G401 (cell line): ENCODE measurements at regions not wholly inside any gene's neighbourhood (a gene's known extent, or its start where the extent isn't known, plus 50 kb on each side); places are given as distances from the start of the nearest gene placed in this dataset.

Experiments
- DNase-seq: peaks from one replicate; pipeline ENCODE4 v3.0.0-alpha.2; 2015; ENCODE audit warnings: low spot score
- in situ Hi-C: cut with HindIII; loops from 2 replicates; pipeline ENCODE4 v1.10.0; 2016; ENCODE audit warnings: low sequenced_read_pairs, mixed read lengths

- in situ Hi-C loops = no loop called here
Observed at GRCh38 chr2:62309465-62310091, 113.7 kb downstream of the B3GNT2 start.

DNA sequence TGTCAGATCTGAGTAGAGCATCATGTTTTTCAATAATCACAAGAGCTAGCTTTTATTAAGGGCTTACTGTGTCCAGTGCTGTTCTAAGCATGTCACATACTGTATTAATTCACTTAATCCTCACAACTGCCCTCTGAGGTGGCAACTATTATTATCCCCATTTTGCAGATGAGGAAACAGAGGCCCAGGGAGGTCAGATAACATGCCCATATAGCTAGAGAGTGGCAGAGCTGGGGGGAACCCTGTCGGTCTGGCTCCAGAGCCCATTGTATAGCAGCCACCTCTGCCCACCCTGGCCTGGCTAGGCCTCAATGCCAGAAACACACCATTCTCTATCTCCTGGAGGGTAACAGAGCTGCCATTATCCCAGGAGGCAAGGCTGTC lies 113.2 kb downstream of the B3GNT2 start:
- DNase-seq = no peak
- in situ Hi-C loops = no loop called here

More at GRCh38 chr2:62309465-62310091, 113.7 kb downstream of the B3GNT2 start:
- peak; percentile 12 for DNase-seq

DNA sequence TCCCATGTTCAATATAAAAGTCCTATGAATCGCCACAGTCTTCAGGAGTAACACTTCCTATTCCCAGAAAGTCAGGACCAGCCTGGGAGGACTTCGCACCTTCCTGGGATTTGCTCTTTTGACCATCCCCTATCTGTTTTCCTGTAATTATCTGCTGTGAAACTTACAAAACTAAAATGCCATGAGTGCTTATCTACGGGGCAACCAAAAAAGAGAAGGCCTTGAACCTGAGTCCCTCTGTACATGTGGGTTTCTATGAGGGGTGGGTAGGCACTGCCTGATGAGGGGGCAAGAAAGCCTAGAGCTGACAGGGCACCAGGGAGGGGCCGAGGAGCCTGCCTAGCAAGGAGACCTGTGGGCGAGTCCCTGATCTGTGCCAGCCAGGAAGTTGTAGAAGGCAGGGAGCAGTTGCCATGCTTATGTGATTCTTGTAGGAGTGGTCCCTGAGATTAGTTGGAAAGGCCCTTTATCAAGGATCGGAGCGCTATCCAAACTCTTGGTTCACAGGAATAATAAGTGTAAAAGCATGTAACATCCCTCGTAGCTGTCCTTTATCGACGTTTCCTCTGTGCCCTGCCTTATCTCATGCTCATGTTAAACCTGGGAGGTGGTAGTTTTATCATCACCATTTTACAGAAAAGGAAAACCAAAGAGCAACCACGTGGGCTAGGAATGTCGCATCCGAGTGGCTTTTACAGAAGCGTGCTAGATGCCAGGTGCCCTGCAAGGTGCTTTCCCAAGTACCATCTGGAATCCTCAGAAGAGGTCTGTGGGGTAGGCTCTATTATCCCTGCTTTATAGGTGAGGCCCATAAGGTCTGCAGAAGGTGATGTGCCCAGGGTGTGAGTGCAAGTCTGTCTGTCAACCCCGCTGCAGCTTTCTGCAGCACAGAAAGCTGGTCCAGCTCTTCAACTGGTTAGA lies 111.8 kb downstream of the B3GNT2 start:
- DNase-seq = no peak
- in situ Hi-C loops = no loop called here

DNA sequence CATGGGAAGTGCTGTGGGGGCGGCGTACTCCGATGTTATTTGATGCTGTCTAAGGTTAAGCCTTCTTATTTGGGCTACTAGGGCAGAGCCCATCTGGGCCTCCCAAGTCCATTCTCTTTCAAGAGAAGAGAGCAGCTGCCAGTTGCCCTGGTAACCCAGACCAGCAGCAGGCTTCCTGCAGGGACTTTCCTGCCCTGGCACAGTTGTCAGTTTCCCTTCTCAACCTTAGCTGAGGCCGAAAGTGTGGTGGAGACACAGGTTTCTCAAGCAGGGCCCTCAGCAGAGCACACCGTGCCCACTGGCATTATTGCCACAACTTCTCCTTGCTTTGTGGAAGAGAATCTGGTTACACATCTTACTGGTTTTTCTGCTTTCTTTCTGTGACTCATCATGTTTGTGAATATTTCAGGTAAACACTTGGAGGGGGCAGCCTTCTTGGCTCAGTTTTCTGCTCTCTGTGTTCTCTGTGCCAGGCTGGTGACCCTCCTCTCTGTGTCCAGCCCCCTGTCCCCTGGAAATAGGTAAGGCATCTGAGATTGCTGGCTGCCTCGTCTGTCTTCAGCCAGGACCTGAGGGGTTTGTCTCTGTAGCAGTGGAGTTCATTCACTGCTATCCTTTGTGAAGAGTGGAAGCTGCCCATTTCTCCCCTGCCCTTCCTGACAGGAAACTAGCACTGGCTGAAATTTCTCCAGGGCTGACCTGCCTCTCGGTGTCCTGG lies 111.0 kb downstream of the B3GNT2 start:
- peak; percentile 12 for DNase-seq
- in situ Hi-C loops = no loop called here

- in situ Hi-C loops = no loop called here
- no peak for DNase-seq
Observed at GRCh38 chr2:62305421-62306176, 109.7 kb downstream of the B3GNT2 start.

GRCh38 chr2:62304429-62305417 lies 108.8 kb downstream of the B3GNT2 start:
- in situ Hi-C loops = no loop called here
- DNase-seq = no peak

DNA sequence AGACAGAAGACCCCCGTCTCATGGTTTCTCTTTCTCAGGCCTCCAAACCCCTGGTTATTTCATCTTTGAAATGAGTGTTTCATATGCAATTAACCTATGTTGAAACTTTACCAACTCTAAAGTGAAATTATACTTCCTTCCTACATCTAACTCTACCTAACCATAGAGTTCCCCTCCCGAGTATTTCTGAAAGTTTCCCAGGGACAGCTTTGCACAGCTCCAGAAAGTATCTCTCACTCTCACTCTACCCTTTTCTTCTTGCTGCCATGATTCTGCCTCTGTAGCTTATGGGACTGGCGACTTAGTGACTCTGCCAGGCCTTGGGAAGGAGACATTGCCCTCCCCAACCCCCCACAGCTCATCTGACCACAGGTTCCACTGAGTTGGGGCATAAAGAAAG lies 107.9 kb downstream of the B3GNT2 start:
- no peak for DNase-seq
- in situ Hi-C loops = no loop called here

GRCh38 chr2:62302631-62303435 lies 106.9 kb downstream of the B3GNT2 start:
- DNase-seq = no peak
- in situ Hi-C loops = no loop called here

DNA sequence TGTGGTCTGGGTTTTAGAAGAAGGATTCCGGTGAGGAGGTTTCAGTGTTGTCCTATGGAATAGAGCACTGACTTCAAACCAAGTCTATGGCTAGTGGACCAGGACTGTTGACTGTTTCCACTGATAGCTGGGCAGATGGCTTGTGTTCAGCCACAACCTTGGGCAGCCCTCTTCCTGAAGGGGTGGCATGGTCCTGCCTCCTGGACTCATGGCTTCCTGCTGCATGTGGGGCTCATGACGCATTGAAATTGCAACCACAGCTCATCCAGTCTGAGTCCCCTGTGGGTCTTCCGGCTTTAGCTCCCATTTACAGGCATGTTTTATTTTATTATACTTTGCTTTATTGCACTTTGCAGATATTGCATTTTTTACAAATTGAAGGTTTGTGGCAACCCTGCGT lies 105.0 kb downstream of the B3GNT2 start:
- no peak for DNase-seq
- in situ Hi-C loops = no loop called here

DNA sequence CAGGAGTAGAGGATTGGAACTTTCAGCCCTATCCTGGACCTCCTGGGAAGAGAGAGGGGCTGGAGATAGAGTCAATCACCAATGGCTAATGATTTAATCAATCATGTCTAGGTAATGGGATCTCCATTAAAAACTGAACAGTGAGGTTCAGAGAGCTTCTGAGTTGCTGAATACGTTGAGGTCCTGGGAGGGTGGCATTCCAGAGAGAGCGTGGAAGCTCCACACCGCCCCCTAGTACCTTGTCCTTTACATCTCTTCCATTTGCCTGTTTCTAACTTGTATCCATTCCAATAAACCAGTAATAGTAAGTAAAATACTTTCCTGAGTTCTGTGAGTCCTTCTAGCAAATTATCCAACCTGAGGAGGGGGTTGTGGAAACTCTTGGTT lies 101.7 kb downstream of the B3GNT2 start:
- in situ Hi-C loops = no loop called here
- DNase-seq = no peak

- in situ Hi-C loops = no loop called here
Observed at GRCh38 chr2:62296832-62297623, 101.1 kb downstream of the B3GNT2 start.

DNA sequence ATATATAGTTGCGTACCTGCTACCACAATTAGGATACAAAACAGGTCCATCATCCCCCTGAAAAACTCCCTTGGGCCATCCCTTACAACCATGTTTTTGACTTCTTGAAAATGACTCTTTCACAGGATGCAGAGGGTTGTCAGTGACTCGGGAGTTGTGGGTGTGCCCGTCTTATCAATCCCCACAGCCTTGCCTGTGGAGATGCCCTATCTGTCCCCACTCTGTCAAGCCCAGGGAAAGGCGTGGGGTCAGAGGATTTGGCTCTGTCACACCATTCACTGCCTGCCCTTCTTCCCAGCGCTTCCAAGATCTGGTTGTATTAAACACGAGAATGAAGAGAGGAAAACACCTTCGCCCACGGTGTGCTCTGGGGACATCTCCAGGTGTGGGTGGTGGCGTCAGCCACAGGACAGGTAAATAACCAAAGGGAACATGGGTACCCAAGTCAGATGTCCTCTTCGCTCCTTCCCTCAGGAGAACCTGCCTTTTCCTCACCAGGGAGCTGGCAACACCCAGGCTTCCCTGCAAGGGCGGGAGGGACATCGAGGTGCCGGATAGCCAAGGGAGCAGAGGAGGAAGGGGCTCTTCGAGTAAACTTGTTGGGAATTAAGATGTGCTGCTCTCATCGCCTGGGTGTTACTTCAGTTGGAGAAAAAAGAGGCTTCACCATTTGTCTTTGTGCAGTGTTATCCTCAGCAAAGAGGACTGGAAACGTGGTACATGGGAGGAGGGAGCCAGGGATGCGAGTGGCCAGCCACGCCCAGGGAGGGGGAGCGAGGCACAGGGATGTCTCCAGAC lies 100.3 kb downstream of the B3GNT2 start:
- no peak for DNase-seq
- in situ Hi-C loops = no loop called here

More at GRCh38 chr2:62296832-62297623, 101.1 kb downstream of the B3GNT2 start:
- DNase-seq = no peak

- in situ Hi-C loops = no loop called here
- peak; percentile 51 for DNase-seq
Observed at GRCh38 chr2:62293490-62294271, 97.8 kb downstream of the B3GNT2 start.

GRCh38 chr2:62293151-62293489 lies 97.2 kb downstream of the B3GNT2 start:
- no peak for DNase-seq
- in situ Hi-C loops = no loop called here

DNA sequence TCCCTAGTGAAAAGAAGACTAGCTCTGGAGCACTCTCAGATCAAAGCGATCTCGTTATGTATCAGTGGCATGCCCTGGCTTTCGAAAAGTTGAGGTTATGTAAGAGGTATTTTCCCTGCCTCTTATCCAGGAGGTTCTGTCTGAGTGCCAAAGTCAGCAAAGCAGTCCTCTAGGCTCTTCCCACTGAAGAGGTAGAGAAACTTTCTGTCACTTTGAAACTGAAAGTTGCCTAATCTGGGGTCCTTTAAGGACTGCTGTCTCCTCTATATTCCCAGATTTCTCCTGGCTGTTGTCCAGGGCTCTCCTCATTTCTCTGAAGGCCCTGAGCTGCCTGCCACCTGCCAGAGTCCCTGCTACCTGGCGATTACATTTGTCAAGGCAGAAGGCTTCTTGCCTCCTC lies 96.3 kb downstream of the B3GNT2 start:
- in situ Hi-C loops = no loop called here

More for the DNA sequence above, 96.3 kb downstream of the B3GNT2 start:
- DNase-seq = peak; percentile 59
